GM19351 (cell line): ENCODE measurements at regions not wholly inside any gene's neighbourhood (a gene's known extent, or its start where the extent isn't known, plus 50 kb on each side); places are given as distances from the start of the nearest gene placed in this dataset.

Experiments
- ATAC-seq: cut with Tn5 transposase; IDR thresholded peaks from one replicate; pipeline ENCODE4 v1.9.1; 2021; ENCODE audit warnings: mild to moderate bottlenecking, moderate library complexity; ENCODE audit not compliant: unreplicated experiment

- ATAC-seq: no peak
These were observed 160.6 kb downstream of the GADD45G start for GRCh38 chr9:89765211-89765946.

DNA sequence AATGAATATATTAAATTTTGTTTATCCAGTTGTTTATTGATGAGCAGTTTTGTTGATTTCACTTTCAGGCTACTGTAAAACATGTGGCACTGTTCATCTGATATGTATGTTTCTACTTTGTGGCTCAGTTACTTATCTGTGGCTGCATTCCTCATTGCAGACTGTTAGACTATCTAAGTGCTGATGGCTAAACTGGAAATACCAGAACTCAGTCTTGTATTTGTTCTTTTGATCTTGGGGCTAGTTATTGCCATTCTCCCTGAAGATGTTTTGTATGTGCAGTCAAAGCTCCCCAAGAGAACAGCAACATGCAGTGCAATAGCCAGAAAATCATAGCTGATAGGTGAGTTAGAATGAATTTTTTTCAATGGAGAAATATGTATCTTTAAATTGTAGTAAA lies 162.2 kb downstream of the GADD45G start:
- ATAC-seq: no peak

DNA sequence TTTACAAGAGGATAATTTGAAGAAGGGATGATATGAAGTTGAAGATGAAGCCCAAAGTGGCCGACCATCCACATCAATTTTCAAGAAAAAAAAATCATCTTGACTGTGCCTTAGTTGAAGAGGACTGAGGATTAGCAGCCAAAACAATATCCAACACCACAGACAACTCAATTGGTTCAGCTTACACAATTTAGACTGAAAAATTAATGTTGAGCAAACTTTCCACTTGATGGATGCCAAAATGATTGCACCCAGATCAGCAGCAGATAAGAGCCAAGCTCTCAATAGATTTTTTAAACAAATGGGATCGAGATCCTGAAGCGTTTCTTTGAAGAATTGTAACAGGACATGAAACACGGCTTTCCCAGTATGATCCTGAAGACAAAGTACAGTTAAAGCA lies 163.2 kb downstream of the GADD45G start:
- ATAC-seq: no peak

GRCh38 chr9:89768650-89769071 lies 163.8 kb downstream of the GADD45G start:
- no peak for ATAC-seq

GRCh38 chr9:89770531-89771174 lies 165.8 kb downstream of the GADD45G start:
- ATAC-seq: no peak

- ATAC-seq: no peak
These were observed 166.4 kb downstream of the GADD45G start for GRCh38 chr9:89771205-89771604.

DNA sequence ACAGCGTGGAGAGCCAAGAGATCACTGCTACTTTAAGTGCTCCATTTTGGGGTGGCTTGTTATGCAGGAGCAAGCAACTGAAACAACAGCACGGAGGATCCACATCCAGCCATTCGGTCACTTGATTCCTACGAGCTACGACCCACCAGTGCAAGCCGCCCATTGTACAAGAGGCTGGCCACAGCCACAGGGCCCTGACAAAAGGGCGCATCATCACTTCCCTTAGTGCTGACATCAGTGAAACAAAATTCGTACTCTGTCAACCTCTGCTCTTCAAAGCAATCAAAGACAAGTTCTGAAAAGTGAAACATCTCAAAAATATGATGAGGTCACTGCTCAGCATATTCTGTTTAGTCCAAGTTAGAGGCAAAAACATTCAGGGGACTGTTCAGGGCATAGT lies 168.4 kb downstream of the GADD45G start:
- no peak for ATAC-seq

DNA sequence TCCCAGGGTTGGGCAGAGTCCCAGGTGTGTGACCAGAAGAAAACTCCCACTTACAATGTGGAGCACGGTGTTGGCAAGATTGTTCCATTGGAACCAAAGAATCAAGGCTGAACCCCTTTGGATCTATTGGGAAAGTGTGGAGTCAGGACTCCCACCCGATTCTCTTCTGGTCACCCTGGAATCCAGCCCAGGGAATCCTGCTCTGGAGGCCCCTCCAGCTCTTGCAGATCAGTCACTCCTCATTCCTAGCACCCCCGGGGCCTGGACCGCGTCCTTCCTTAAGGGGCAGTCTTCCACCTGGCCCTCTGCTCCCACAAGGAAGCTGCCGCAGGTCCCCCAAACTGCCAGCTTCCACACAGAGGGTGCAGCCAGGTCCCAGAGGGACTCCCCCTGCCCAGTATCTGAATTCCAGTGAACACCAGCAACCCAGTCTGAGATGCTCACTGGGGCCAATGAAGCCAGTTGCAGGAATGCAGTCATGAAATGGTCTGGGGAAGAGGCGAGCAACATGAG lies 170.1 kb downstream of the GADD45G start:
- no peak for ATAC-seq

GRCh38 chr9:89775641-89776040 lies 170.8 kb downstream of the GADD45G start:
- no peak for ATAC-seq

- ATAC-seq: no peak
These were observed 172.1 kb downstream of the GADD45G start for GRCh38 chr9:89776795-89777525.

DNA sequence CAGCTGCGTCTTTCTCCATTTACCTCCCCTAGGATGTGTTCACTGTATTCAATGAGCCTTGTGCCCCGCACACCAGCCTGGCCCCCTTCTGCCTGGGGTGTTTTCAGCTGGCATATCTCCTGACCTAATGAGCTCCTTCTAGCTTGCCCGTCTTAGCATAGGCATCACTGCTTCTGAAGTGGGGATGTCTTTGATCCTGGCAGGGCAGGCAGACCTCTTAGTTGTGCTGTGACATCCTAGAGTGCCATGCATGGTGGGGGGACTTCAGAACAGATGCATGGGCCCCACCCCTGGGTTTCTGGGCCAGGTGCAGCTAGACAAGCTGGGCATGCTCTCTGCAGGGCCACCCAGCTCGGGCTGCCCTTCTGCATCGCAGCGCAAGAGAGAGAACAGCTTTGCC lies 172.7 kb downstream of the GADD45G start:
- no peak for ATAC-seq

DNA sequence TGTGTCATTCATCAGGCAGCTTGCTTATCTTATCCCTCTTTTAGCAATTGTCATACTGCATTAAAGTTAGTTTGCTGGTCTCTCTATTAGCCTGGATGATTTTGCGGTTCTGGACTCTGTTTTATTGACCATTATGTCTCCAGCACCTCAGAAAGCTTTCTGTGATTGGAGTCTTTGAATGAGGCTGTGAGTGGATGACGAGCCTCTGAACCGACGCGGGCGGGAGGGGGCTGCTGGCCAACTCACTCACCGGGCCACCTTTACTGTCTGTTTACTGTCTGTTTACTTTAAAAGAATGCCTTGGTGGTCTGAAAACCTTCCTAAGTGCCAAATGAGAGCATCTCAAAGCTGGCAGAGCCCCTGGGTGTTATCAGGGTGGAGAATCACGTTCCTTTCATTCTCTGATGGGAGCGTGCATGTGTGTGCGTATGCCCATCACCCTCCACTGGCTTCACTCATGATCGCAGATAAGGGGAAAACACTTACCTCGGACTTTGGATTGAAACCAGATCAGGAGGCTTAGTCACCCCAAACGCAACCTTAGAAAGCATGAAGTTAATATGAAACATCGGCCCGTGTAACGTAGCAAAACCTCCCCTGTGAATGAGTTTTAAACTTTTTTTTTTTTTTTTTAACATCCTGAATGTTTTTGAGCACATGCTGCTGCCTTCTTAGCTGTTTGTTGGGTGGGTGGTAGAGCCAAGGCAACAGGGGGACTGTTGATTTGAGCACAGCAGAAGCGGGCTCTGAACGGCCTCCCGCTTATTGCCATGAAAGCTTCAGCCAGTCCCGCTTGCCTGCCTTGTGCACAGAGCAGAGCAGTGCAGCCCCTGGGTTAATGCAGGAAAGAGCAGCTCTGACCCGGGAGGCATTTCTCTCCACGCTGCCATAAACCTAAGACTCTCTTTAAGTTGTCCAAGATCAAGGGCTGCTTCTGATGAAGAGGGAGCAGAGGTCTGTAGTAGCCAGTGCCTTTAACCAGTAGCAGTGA lies 173.6 kb downstream of the GADD45G start:
- no peak for ATAC-seq

GRCh38 chr9:89779405-89780203 lies 174.8 kb downstream of the GADD45G start:
- no peak for ATAC-seq

- ATAC-seq: no peak
These were observed 176.1 kb downstream of the GADD45G start for GRCh38 chr9:89780959-89781358.

- peak; percentile 93 for ATAC-seq
These were observed 177.2 kb downstream of the GADD45G start for GRCh38 chr9:89781838-89782540.

DNA sequence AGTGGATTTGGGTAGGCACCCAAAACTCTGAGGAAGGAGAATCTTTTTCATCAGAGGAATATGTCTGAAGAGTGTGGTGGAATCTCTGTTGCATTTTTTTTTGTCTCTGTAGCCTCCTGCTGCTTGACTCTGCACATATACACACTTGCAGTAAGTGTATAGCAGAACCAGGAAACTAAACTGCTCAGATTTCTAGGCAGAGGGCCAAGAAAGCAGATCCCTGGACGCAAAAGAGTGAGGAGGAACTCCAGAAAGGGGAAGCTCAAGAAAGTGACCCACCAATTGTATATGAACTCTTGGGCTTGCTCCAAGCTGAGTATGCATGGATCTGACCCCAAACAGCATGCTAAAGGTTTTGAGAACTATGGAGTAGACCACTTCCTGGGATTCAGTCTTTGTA lies 181.8 kb downstream of the GADD45G start:
- ATAC-seq: no peak

GRCh38 chr9:89787595-89787994 lies 182.8 kb downstream of the GADD45G start:
- ATAC-seq: no peak

- no peak for ATAC-seq
These were observed 183.6 kb downstream of the GADD45G start for GRCh38 chr9:89788434-89788833.

DNA sequence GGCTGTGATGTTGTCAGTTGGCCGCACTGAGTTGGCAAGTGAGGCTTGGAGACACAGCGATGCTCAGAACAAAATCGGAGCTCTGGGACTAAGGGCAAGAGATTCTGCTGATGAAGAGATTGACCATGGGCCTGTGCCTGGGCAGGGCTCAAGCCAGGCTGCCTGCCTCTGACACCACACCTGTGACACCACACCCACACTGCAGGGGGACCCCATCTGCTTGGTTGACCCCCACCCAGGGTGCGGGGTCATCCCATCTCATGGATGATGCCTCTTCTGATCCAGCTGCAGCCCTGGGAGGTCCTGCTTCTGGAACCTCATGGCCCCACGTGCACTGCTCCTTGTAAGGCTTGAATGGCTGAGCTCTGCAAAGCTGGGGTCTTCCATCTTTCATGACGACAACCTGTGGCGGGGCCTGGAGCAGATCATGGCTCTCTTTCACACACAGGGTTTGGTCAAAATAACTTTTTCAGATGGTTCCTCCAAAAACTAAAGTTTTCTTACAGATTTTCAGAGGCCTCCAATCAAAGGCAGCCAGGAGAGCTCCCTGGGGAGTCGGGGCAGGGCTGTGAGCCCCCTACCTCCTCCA lies 185.2 kb downstream of the GADD45G start:
- ATAC-seq: no peak
